ENCODE measurements at regions not wholly inside any gene's neighbourhood (a gene's known extent, or its start where the extent isn't known, plus 50 kb on each side); places are given as distances from the start of the nearest gene placed in this dataset.

DNA sequence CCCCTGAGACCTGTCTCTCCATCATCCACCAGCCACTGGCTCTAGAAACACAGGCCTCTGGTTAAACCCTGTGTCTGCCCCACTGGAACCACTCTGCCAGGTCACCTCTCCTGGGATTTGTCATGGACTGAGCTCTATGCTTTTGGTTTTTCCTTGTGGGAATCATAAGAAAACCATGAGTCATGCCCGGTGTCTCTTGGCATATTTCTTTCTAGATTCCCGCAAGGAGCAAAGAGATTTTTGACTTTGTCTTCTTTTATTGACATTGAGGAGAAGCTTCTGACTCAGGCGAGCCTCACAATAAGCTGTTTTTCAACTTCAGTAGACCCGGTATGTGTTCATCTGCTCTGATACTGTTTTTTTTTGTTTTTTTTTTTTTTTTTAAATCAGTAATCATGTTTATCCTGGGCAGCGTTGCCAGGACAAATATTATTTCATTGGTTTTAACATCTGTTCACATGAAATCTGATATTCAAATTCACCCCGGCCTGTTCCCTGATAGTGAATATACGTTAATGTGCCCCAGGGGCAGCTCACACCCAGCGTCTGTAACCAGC lies 207.1 kb downstream of the ACKR3 start:
- in situ Hi-C loops (cut with MboI; ENCODE audit: low pct_ligation_motif_present in 1 of 4, low pct_unique_long_range_greater_than_20kb in 1 of 4, low sequenced_read_pairs in 3 of 4) = no loop called here
- Histone ChIP-seq H3K27ac (no peak overlapping the region), H3K4me3 (no peak overlapping the region), H3K4me1 (no peaks in the 10 kb centered on the region), H3K27me3 (no peaks in the 10 kb centered on the region), H3K9me3 (no peaks in the 10 kb centered on the region), H3K36me3 (no peaks in the 10 kb centered on the region)
- intact Hi-C loops (cut with DNase I; ENCODE audit: low total_unique reads) = no loop called here
- DNase-seq = no peak
- TF ChIP-seq EP300 (IDR thresholded peaks at IDR 0.05; ENCODE audit: low read depth) (no peak), POLR2AphosphoS5 (IDR thresholded peaks at IDR 0.05) (no peak), POLR2A (IDR thresholded peaks at IDR 0.05) (no peak), CTCF (IDR thresholded peaks at IDR 0.05) (no peak)
- 75 to 77% methylated on average over 8 of the region's 8 CpGs for WGBS, 2 donors (ENCODE audit: low coverage in 1 of 2)

DNA sequence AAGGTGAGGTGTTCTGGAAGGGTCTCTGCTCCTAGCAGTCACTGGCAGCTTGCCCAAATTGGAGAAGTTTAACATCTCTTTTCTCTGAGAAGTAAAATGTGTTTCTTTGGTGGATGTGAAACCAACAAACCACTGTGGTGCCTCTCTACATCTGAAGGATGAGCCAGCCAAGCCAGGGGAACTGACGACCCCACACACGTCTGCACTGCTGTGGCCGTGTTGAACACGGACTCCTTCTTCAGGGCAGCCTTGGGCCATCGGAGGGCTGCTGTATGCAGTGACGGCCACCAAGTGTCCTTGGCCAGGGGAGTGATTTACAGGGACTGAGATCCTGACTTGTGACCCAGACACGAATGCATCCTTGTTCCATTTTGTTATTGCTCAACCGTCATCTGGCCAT lies 207.8 kb downstream of the ACKR3 start:
- no peak for DNase-seq
- in situ Hi-C loops (cut with MboI; ENCODE audit: low pct_ligation_motif_present in 1 of 4, low pct_unique_long_range_greater_than_20kb in 1 of 4, low sequenced_read_pairs in 3 of 4) (no loop called here), intact Hi-C loops (cut with DNase I; ENCODE audit: low total_unique reads) (no loop called here)
- Histone ChIP-seq H3K9me3 (no peaks in the 10 kb centered on the region), H3K36me3 (no peaks in the 10 kb centered on the region), H3K4me3 (no peak overlapping the region), H3K27me3 (no peaks in the 10 kb centered on the region), H3K4me1 (no peaks in the 10 kb centered on the region), H3K27ac (no peak overlapping the region)
- TF ChIP-seq POLR2A (IDR thresholded peaks at IDR 0.05) (no peak), CTCF (IDR thresholded peaks at IDR 0.05) (no peak), EP300 (IDR thresholded peaks at IDR 0.05; ENCODE audit: low read depth) (no peak), POLR2AphosphoS5 (IDR thresholded peaks at IDR 0.05) (no peak)
- WGBS, 2 donors (ENCODE audit: low coverage in 1 of 2) = 96% methylated on average over 8 of the region's 8 CpGs; no CpG with 5 or more reads in 1 of the 2 donors

DNA sequence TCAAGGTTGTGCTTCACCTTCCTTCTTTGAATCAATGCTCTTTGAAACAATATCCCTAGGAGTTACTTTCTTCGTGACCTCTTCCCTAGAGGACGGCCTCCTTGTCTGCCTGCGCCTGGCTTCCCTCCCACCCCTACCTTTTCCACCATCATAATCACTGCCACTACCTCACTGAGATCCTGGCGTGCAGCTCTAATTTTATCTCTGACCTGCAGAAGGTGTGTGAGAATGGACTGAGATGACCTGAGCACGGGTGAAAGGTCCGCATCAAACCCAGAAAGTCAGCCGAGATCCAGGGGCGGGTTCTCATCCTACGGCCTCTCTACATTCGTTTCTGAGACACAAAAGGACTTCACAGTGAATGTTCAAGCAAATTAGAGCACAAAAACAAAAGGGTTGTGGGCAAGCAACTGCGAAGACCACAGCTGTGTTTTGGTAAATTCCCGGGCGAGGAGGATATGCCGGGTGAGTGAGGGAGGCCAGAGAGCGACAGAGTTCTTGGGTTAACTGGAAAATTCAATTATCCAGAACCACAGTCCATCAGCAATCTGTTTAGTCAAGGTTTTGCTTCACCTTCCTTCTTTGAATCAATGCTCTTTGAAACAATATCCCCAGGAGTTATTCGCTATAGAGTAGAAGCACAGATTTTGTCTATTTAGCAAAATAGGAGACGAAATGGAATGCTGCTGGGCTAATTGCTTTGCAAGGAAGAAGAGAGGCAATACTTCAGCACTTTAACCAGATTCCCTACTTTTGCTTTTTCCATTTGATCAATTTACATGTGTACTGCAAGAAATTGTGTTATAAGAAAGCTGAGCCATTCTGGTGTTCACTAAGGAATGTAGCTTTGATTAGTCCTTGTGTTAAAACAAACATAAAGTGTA lies 212.6 kb downstream of the ACKR3 start:
- Histone ChIP-seq H3K4me1 (no peaks in the 10 kb centered on the region), H3K9me3 (no peaks in the 10 kb centered on the region), H3K36me3 (no peaks in the 10 kb centered on the region), H3K27ac (no peak overlapping the region), H3K27me3 (no peaks in the 10 kb centered on the region), H3K4me3 (no peak overlapping the region)
- in situ Hi-C loops (cut with MboI; ENCODE audit: low pct_ligation_motif_present in 1 of 4, low pct_unique_long_range_greater_than_20kb in 1 of 4, low sequenced_read_pairs in 3 of 4) (no loop called here), intact Hi-C loops (cut with DNase I; ENCODE audit: low total_unique reads) (no loop called here)
- TF ChIP-seq CTCF (IDR thresholded peaks at IDR 0.05) (no peak), POLR2AphosphoS5 (IDR thresholded peaks at IDR 0.05) (no peak), POLR2A (IDR thresholded peaks at IDR 0.05) (no peak), EP300 (IDR thresholded peaks at IDR 0.05; ENCODE audit: low read depth) (no peak)
- 77 to 86% methylated on average over 8 to 17 of the region's 17 CpGs for WGBS, 2 donors (ENCODE audit: low coverage in 1 of 2)
- no peak for DNase-seq

DNA sequence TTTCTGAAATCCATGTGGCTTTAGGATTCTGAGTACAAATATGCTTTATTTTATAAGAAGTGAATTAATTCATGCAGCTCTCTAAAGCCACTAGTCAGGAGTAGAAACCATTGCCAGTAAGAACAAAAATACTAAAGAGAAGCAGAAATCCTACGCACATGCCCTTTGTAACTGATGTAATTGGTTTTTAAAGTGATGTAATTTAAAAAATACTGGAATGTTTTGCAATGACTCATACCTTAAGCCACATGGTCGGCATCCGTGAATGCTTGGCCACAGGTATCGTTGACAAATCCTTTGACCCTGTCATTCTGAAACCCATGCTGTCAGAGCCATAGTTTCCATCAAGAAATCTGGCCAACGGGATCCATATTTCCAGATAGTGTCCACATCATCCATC lies 213.3 kb downstream of the ACKR3 start:
- DNase-seq = no peak
- H3K27me3 ChIP-seq = no peaks in the 10 kb centered on the region
- H3K4me1 ChIP-seq = no peaks in the 10 kb centered on the region
- TF ChIP-seq POLR2A (IDR thresholded peaks at IDR 0.05) (no peak), CTCF (IDR thresholded peaks at IDR 0.05) (no peak), EP300 (IDR thresholded peaks at IDR 0.05; ENCODE audit: low read depth) (no peak), POLR2AphosphoS5 (IDR thresholded peaks at IDR 0.05) (no peak)
- no peak overlapping the region for H3K4me3 ChIP-seq
- 69 to 74% methylated on average over 5 of the region's 5 CpGs for WGBS, 2 donors (ENCODE audit: low coverage in 1 of 2)
- no peaks in the 10 kb centered on the region for H3K36me3 ChIP-seq
- intact Hi-C loops (cut with DNase I; ENCODE audit: low total_unique reads) = no loop called here
- no peaks in the 10 kb centered on the region for H3K9me3 ChIP-seq
- no peak overlapping the region for H3K27ac ChIP-seq
- in situ Hi-C loops (cut with MboI; ENCODE audit: low pct_ligation_motif_present in 1 of 4, low pct_unique_long_range_greater_than_20kb in 1 of 4, low sequenced_read_pairs in 3 of 4) = no loop called here
